Sigmoid colon (tissue), 4 donors: ENCODE measurements at regions not wholly inside any gene's neighbourhood (a gene's known extent, or its start where the extent isn't known, plus 50 kb on each side); places are given as distances from the start of the nearest gene placed in this dataset.

Experiments used
- EP300 ChIP-seq, 4 donors: sonication (generic); formaldehyde crosslinking; IDR thresholded peaks; one replicate each; pipeline ENCODE4 v1.6.1; 2017; ENCODE audit warnings: antibody characterized with exemption in 4 of 4
- POLR2A ChIP-seq, 2 donors: fragments of 450-650 bp; IDR thresholded peaks; one replicate each; pipeline ENCODE4 v1.6.1; 2016; ENCODE audit warnings: antibody characterized with exemption in 2 of 2, mild to moderate bottlenecking in 2 of 2, moderate library complexity in 2 of 2
- POLR2AphosphoS5 ChIP-seq, 4 donors: sonication (generic); formaldehyde crosslinking; IDR thresholded peaks; one replicate each; pipeline ENCODE4 v1.6.1; 2017; ENCODE audit warnings: antibody characterized with exemption in 4 of 4
- TF ChIP-seq, protein P1 (sequence below), 4 experiments: fragments of 450-650 bp in 3 of 4; fragments of 200-600 bp in 1 of 4; IDR thresholded peaks; one replicate each; pipeline ENCODE4 v1.5.1; 2016 to 2019; ENCODE audit warnings: antibody characterized with exemption in 4 of 4, mild to moderate bottlenecking in 3 of 4, moderate library complexity in 2 of 4

DNA sequence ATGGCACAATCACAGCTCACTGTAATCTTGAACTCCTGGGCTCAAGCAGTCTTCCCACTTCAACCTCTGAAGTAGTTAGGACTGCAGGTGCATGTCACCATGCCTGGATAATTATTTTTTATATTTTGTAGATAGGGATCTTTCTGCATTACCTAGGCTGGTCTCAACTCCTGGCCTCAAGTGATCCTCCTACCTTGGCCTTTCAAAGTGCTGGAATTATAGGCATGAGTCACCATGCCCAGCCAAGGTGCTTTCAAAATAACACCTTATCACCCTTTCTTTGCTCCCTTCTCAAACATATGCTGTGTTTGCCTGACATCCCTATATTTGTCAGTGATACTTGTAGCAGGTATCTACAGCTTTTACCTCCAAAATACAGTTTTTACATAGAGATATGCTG, 242.0 kb upstream of the ARRDC4 start:
- TF ChIP-seq POLR2A (IDR thresholded peaks at IDR 0.05) (no peak), POLR2AphosphoS5 (IDR thresholded peaks at IDR 0.05) (no peak), EP300 (IDR thresholded peaks at IDR 0.05) (no peak)
- TF ChIP-seq, protein P1, sequence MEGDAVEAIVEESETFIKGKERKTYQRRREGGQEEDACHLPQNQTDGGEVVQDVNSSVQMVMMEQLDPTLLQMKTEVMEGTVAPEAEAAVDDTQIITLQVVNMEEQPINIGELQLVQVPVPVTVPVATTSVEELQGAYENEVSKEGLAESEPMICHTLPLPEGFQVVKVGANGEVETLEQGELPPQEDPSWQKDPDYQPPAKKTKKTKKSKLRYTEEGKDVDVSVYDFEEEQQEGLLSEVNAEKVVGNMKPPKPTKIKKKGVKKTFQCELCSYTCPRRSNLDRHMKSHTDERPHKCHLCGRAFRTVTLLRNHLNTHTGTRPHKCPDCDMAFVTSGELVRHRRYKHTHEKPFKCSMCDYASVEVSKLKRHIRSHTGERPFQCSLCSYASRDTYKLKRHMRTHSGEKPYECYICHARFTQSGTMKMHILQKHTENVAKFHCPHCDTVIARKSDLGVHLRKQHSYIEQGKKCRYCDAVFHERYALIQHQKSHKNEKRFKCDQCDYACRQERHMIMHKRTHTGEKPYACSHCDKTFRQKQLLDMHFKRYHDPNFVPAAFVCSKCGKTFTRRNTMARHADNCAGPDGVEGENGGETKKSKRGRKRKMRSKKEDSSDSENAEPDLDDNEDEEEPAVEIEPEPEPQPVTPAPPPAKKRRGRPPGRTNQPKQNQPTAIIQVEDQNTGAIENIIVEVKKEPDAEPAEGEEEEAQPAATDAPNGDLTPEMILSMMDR (IDR thresholded peaks at IDR 0.05) = no peak
